IMR-90 (cell line): ENCODE measurements at regions not wholly inside any gene's neighbourhood (a gene's known extent, or its start where the extent isn't known, plus 50 kb on each side); places are given as distances from the start of the nearest gene placed in this dataset.

Experiments
- ATAC-seq: fragments of 200-7000 bp; cut with Tn5 transposase; 2 replicates; pipeline ENCODE4 v1.9.1; 2020; ENCODE audit warnings: low read depth, mild to moderate bottlenecking, moderate library complexity
- BruUV-seq: library from RNA; stranded (reverse); fragments of 400-500 nt; replicated peaks from 2 replicates; lab custom pipeline; 2021; lab: Mats Ljungman, UMichigan
- CTCF ChIA-PET: fragments of 300-600 bp; formaldehyde crosslinking; extraction: SDS; loops from one replicate; lab custom pipeline; 2021; ENCODE audit warnings: antibody characterized with exemption; lab: Yijun Ruan, JAX
- POLR2A ChIA-PET: fragments of 300-600 bp; sonication (Branson Sonifier 250); formaldehyde crosslinking; loops from one replicate; lab custom pipeline; 2022; ENCODE audit warnings: antibody characterized with exemption; ENCODE audit not compliant: unreplicated experiment; lab: Charles Lee
- DNase-seq: peaks from one replicate; pipeline ENCODE4 v3.0.0; 2013
- H2AFZ ChIP-seq: replicated peaks from 2 replicates; pipeline ENCODE3; 2013; ENCODE audit warnings: low read length, mild to moderate bottlenecking; ENCODE audit not compliant: poor library complexity
- H2AK5ac ChIP-seq: 2 replicates; pipeline ENCODE4 v1.6.1; 2013; ENCODE audit warnings: low read depth, low read length, inconsistent platforms
- H2AK9ac ChIP-seq: replicated peaks from 2 replicates; pipeline ENCODE3; 2013; ENCODE audit warnings: mild to moderate bottlenecking, low read depth, low read length, moderate library complexity; ENCODE audit not compliant: poor library complexity
- H2BK120ac ChIP-seq: 2 replicates; pipeline ENCODE4 v1.6.1; 2013; ENCODE audit warnings: low read depth, low read length, inconsistent platforms
- H2BK15ac ChIP-seq: 3 replicates; pipeline ENCODE4 v1.6.1; 2013; ENCODE audit warnings: low read depth, low read length, inconsistent platforms
- H2BK20ac ChIP-seq: 2 replicates; pipeline ENCODE4 v1.6.1; 2013; ENCODE audit warnings: low read depth, mild to moderate bottlenecking, inconsistent platforms, low read length, moderate library complexity
- H2BK5ac ChIP-seq: 2 replicates; pipeline ENCODE4 v1.6.1; 2013; ENCODE audit warnings: mild to moderate bottlenecking, low read depth, low read length, inconsistent platforms; ENCODE audit not compliant: poor library complexity, severe bottlenecking
- H3K14ac ChIP-seq: replicated peaks from 2 replicates; pipeline ENCODE4 v1.6.1; 2013; ENCODE audit warnings: low read depth, low read length, inconsistent platforms
- H3K18ac ChIP-seq: 2 replicates; pipeline ENCODE4 v1.6.1; 2013; ENCODE audit warnings: low read depth, low read length, control low read depth
- H3K23ac ChIP-seq: 2 replicates; pipeline ENCODE4 v1.6.1; 2013; ENCODE audit warnings: low read depth, low read length, inconsistent platforms
- H3K27ac ChIP-seq: 2 replicates; pipeline ENCODE4 v1.5.1; 2013; ENCODE audit warnings: mild to moderate bottlenecking, control low read depth, low read length; ENCODE audit not compliant: insufficient read depth
- H3K27me3 ChIP-seq: 2 replicates; pipeline ENCODE4 v1.6.1; 2013; ENCODE audit warnings: low read length; ENCODE audit not compliant: control insufficient read depth, insufficient read depth
- H3K36me3 ChIP-seq: 2 replicates; pipeline ENCODE4 v1.6.1; 2013; ENCODE audit warnings: low read length, mixed read lengths; ENCODE audit not compliant: control insufficient read depth, insufficient read depth
- H3K4ac ChIP-seq: 2 replicates; pipeline ENCODE4 v1.6.1; 2013; ENCODE audit warnings: low read depth, low read length, inconsistent platforms
- H3K4me1 ChIP-seq: 2 replicates; pipeline ENCODE4 v1.6.1; 2013; ENCODE audit warnings: low read length, mixed read lengths; ENCODE audit not compliant: control insufficient read depth, insufficient read depth
- H3K4me2 ChIP-seq: 2 replicates; pipeline ENCODE4 v1.6.1; 2013; ENCODE audit warnings: low read depth, mild to moderate bottlenecking, control low read depth, low read length, moderate library complexity
- H3K4me3 ChIP-seq: 2 replicates; pipeline ENCODE4 v1.5.1; 2013; ENCODE audit warnings: low read depth, mild to moderate bottlenecking, control low read depth, low read length, moderate library complexity; ENCODE audit not compliant: insufficient read depth
- H3K56ac ChIP-seq: 2 replicates; pipeline ENCODE4 v1.6.1; 2013; ENCODE audit warnings: low read length, inconsistent platforms; ENCODE audit not compliant: insufficient read depth; ENCODE audit errors: extremely low read depth
- H3K79me1 ChIP-seq, 2 experiments: 2 replicates each; pipeline ENCODE4 v1.6.1; 2013; ENCODE audit warnings: low read length in 2 of 2, inconsistent platforms in 1 of 2, low read depth in 1 of 2
- H3K9ac ChIP-seq: 2 replicates; pipeline ENCODE4 v1.6.1; 2013; ENCODE audit warnings: low read depth, low read length, control low read depth
- H3K9me1 ChIP-seq: 2 replicates; pipeline ENCODE4 v1.6.1; 2013; ENCODE audit warnings: low read length, inconsistent platforms; ENCODE audit not compliant: insufficient read depth
- H3K9me3 ChIP-seq: 2 replicates; pipeline ENCODE4 v1.6.1; 2013; ENCODE audit warnings: low read length; ENCODE audit not compliant: control insufficient read depth, insufficient read depth
- H4K20me1 ChIP-seq: 2 replicates; pipeline ENCODE4 v1.6.1; 2013; ENCODE audit warnings: low read length, inconsistent platforms; ENCODE audit not compliant: insufficient read depth
- H4K5ac ChIP-seq: 2 replicates; pipeline ENCODE4 v1.6.1; 2013; ENCODE audit warnings: mild to moderate bottlenecking, low read depth, low read length, control low read depth
- H4K8ac ChIP-seq, 2 experiments: 2 replicates each; pipeline ENCODE4 v1.6.1; 2013; ENCODE audit warnings: low read depth in 2 of 2, low read length in 2 of 2, control low read depth in 1 of 2, inconsistent platforms in 1 of 2
- H4K91ac ChIP-seq: 2 replicates; pipeline ENCODE4 v1.6.1; 2013; ENCODE audit warnings: low read depth, low read length, inconsistent platforms; ENCODE audit not compliant: insufficient read depth
- BHLHE40 ChIP-seq: fragments of 150-350 bp; IDR thresholded peaks from 2 replicates; pipeline ENCODE4 v1.6.1; 2016; ENCODE audit warnings: mild to moderate bottlenecking, low read depth, low read length
- CEBPB ChIP-seq: IDR thresholded peaks from 2 replicates; pipeline ENCODE4 v1.6.1; 2012; ENCODE audit warnings: low read depth, low read length, improper control_type of control experiment
- CHD1 ChIP-seq: IDR thresholded peaks from 2 replicates; pipeline ENCODE4 v1.6.1; 2012; ENCODE audit warnings: low read depth, low read length, improper control_type of control experiment
- CTCF ChIP-seq: conservative IDR thresholded peaks from 2 replicates; pipeline ENCODE4 v1.5.1; 2012; ENCODE audit warnings: mild to moderate bottlenecking, low read depth, low read length, improper control_type of control experiment
- FOS ChIP-seq: fragments of 150-350 bp; IDR thresholded peaks from 2 replicates; pipeline ENCODE4 v1.6.1; 2016; ENCODE audit warnings: low read depth, low read length
- MAFK ChIP-seq: IDR thresholded peaks from 2 replicates; pipeline ENCODE4 v1.6.1; 2012; ENCODE audit warnings: low read depth, low read length, improper control_type of control experiment
- MAZ ChIP-seq: IDR thresholded peaks from 2 replicates; pipeline ENCODE4 v1.6.1; 2012; ENCODE audit warnings: low read depth, mild to moderate bottlenecking, low read length, improper control_type of control experiment, moderate library complexity, borderline replicate concordance
- MXI1 ChIP-seq: IDR thresholded peaks from 2 replicates; pipeline ENCODE4 v1.6.1; 2012; ENCODE audit warnings: low read depth, mild to moderate bottlenecking, low read length, moderate library complexity, borderline replicate concordance
- NFE2L2 ChIP-seq: fragments of 150-350 bp; IDR thresholded peaks from 2 replicates; pipeline ENCODE4 v1.6.1; 2016; ENCODE audit warnings: low read depth, mild to moderate bottlenecking, low read length
- POLR2A ChIP-seq: IDR thresholded peaks from 2 replicates; pipeline ENCODE4 v1.6.1; 2012; ENCODE audit warnings: mild to moderate bottlenecking, low read depth, low read length
- RAD21 ChIP-seq: IDR thresholded peaks from 2 replicates; pipeline ENCODE4 v1.6.1; 2012; ENCODE audit warnings: low read length, improper control_type of control experiment
- RCOR1 ChIP-seq: IDR thresholded peaks from 2 replicates; pipeline ENCODE4 v1.6.1; 2012; ENCODE audit warnings: mild to moderate bottlenecking, low read length, improper control_type of control experiment; ENCODE audit not compliant: insufficient replicate concordance
- RFX5 ChIP-seq: IDR thresholded peaks from 2 replicates; pipeline ENCODE4 v1.8.0; 2012; ENCODE audit warnings: low read depth, mild to moderate bottlenecking, low read length, moderate library complexity
- SMC3 ChIP-seq: fragments of 150-350 bp; IDR thresholded peaks from 2 replicates; pipeline ENCODE4 v1.6.1; 2016; ENCODE audit warnings: low read depth, mild to moderate bottlenecking, antibody characterized with exemption, low read length, moderate library complexity
- WGBS, 2 experiments: methylation state at CpG; one replicate each; pipeline versions ENCODE4 v1.1.5 to v1.1.7; 2013; ENCODE audit warnings: missing lambda C conversion rate in 2 of 2; ENCODE audit not compliant: insufficient read length in 1 of 2; ENCODE audit errors: extremely low coverage in 2 of 2; 5-methylcytosine and 5-hydroxymethylcytosine counted together
- dilution Hi-C: fragments of 300-500 bp; cut with HindIII; formaldehyde crosslinking; loops from one replicate; pipeline ENCODE4 v1.14.3; 2018; ENCODE audit warnings: low sequenced_read_pairs; ENCODE audit not compliant: unreplicated experiment
- in situ Hi-C: fragments of 300-500 bp; cut with MboI; formaldehyde crosslinking; loops from 3 replicates; pipeline ENCODE4 v1.14.3; 2019; ENCODE audit warnings: low sequenced_read_pairs, inconsistent platforms, mixed read lengths
- intact Hi-C: fragments of 100-400 bp; cut with micrococcal nuclease; formaldehyde crosslinking; loops from 2 replicates; pipeline ENCODE4 v1.10.0; 2022
- TF ChIP-seq, protein P1 (sequence below): fragments of 150-350 bp; IDR thresholded peaks from 2 replicates; pipeline ENCODE4 v1.6.1; 2016; ENCODE audit warnings: low read depth, mild to moderate bottlenecking, low read length, moderate library complexity, borderline replicate concordance
- TF ChIP-seq, protein P2 (sequence below): fragments of 150-350 bp; IDR thresholded peaks from 2 replicates; pipeline ENCODE4 v1.6.1; 2017; ENCODE audit warnings: mild to moderate bottlenecking, antibody characterized with exemption, low read length, low read depth

GRCh38 chr2:7567646-7568045 lies 650.4 kb downstream of the RNF144A start:
- Histone ChIP-seq H3K4me2 (no peak overlapping the region), H4K91ac (no peak overlapping the region), H3K9ac (no peak overlapping the region), H3K23ac (no peak overlapping the region), H3K79me1 (no peaks in the 10 kb centered on the region), H2AFZ (no peak overlapping the region), H4K5ac (no peak overlapping the region), H4K8ac (no peak overlapping the region), H3K4ac (no peak overlapping the region), H3K36me3 (no peaks in the 10 kb centered on the region), H4K20me1 (no peaks in the 10 kb centered on the region), H2BK20ac (no peak overlapping the region), H3K56ac (no peak overlapping the region), H3K4me3 (no peak overlapping the region), H3K18ac (no peak overlapping the region), H2AK5ac (no peak overlapping the region), H2AK9ac (no peak overlapping the region), H3K27ac (no peak overlapping the region), H2BK120ac (no peak overlapping the region), H3K27me3 (no peaks in the 10 kb centered on the region), H3K9me3 (peaks cover 4% of the 10 kb centered on the region; the same call in 1 of the 2 replicates), H2BK15ac (no peak overlapping the region), H3K14ac (no peak overlapping the region), H3K9me1 (no peaks in the 10 kb centered on the region), H2BK5ac (no peak overlapping the region), H3K4me1 (no peaks in the 10 kb centered on the region)
- no TSS peak for BruUV-seq
- in situ Hi-C loops (no loop called here), dilution Hi-C loops (no loop called here), intact Hi-C loops (no loop called here)
- ATAC-seq (no peak), DNase-seq (no peak)
- WGBS, 2 experiments, result no CpG with 5 or more reads among the region's 4 CpGs
- TF ChIP-seq MXI1, result no peak
- TF ChIP-seq NFE2L2, result no peak
- TF ChIP-seq POLR2A, result no peak
- TF ChIP-seq RAD21, result no peak
- no peak for TF ChIP-seq SMC3
- TF ChIP-seq RFX5, result no peak
- no peak for TF ChIP-seq CEBPB
- TF ChIP-seq BHLHE40, result no peak
- TF ChIP-seq, protein P1, sequence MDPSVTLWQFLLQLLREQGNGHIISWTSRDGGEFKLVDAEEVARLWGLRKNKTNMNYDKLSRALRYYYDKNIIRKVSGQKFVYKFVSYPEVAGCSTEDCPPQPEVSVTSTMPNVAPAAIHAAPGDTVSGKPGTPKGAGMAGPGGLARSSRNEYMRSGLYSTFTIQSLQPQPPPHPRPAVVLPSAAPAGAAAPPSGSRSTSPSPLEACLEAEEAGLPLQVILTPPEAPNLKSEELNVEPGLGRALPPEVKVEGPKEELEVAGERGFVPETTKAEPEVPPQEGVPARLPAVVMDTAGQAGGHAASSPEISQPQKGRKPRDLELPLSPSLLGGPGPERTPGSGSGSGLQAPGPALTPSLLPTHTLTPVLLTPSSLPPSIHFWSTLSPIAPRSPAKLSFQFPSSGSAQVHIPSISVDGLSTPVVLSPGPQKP, result no peak
- no peak for TF ChIP-seq FOS
- TF ChIP-seq CHD1, result no peak
- no peak for TF ChIP-seq CTCF
- TF ChIP-seq RCOR1, result no peak
- TF ChIP-seq, protein P2, sequence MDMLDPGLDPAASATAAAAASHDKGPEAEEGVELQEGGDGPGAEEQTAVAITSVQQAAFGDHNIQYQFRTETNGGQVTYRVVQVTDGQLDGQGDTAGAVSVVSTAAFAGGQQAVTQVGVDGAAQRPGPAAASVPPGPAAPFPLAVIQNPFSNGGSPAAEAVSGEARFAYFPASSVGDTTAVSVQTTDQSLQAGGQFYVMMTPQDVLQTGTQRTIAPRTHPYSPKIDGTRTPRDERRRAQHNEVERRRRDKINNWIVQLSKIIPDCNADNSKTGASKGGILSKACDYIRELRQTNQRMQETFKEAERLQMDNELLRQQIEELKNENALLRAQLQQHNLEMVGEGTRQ, result no peak
- TF ChIP-seq MAFK, result no peak
- TF ChIP-seq MAZ, result no peak
- ChIA-PET CTCF (interaction anchor here (1.3 kb wide), 1 partner anchor 11 kb away, joined by 5 read pairs; no protein-coding TSS in a partner anchor), POLR2A (no interaction called here)
